NB4 (cell line): ENCODE measurements at regions not wholly inside any gene's neighbourhood (a gene's known extent, or its start where the extent isn't known, plus 50 kb on each side); places are given as distances from the start of the nearest gene placed in this dataset.

Source experiments
- DNase-seq: peaks from one replicate; pipeline ENCODE4 v3.0.0; 2010; ENCODE audit warnings: low read depth
- H3K4me3 ChIP-seq: one replicate; pipeline ENCODE4 v1.5.1; 2011; ENCODE audit warnings: mild to moderate bottlenecking, low read depth, low read length, moderate library complexity
- CTCF ChIP-seq: IDR thresholded peaks from one replicate; pipeline ENCODE4 v1.5.1; 2012; ENCODE audit warnings: low read depth, low read length
- MAX ChIP-seq: IDR thresholded peaks from 2 replicates; pipeline ENCODE4 v1.6.1; 2011; ENCODE audit warnings: low read depth, low read length
- MYC ChIP-seq: IDR thresholded peaks from 2 replicates; pipeline ENCODE4 v1.6.1; 2011; ENCODE audit warnings: low read depth, low read length
- POLR2A ChIP-seq: IDR thresholded peaks from 2 replicates; pipeline ENCODE4 v1.6.1; 2011; ENCODE audit warnings: mild to moderate bottlenecking; ENCODE audit not compliant: insufficient read length; ENCODE audit errors: extremely low read depth

DNA sequence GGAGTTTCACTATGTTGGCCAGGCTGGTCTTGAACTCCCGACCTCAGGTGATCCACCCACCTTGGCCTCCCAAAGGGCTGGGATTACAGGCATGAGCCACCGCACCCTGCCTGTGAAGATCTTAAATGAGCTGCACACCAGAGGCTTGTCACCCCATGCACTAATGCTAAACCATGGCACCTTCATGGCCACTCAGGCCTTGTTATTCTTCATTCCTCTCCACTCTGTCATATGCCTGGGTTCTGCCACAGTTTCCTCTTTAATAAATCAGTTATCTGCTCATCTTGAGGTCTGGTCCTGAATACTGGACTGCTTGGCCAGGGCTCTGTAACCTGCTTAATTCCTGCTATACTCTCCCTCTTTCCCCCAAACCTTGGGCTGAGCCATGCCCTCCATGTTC is 104.3 kb upstream of the FOXN2 start:
- no peak for DNase-seq
- H3K4me3 ChIP-seq: no peak overlapping the region
- TF ChIP-seq MAX: no peak
- TF ChIP-seq CTCF: no peak
- TF ChIP-seq POLR2A: no peak
- no peak for TF ChIP-seq MYC

DNA sequence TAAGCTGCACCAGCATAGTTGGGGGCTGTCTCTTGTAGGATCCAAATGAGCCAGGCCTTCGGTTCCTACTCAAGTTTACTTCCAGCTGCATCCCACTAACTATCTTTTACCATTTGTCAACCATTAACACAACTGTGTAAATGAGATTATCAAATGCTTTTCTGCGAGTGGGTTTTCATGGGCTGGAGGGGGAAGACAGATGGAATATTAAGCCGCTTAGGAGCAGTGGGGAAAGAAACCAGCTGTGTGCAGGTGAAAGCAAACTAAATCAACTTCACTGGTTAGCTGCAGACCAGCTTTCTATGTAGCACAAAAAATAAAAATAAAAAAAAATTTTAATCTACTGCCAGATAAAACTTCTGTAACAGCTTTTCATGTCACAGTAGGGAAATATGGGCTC is 100.8 kb upstream of the FOXN2 start:
- H3K4me3 ChIP-seq: no peak overlapping the region
- DNase-seq: no peak
- TF ChIP-seq CTCF (no peak), POLR2A (no peak), MAX (no peak), MYC (no peak)

DNA sequence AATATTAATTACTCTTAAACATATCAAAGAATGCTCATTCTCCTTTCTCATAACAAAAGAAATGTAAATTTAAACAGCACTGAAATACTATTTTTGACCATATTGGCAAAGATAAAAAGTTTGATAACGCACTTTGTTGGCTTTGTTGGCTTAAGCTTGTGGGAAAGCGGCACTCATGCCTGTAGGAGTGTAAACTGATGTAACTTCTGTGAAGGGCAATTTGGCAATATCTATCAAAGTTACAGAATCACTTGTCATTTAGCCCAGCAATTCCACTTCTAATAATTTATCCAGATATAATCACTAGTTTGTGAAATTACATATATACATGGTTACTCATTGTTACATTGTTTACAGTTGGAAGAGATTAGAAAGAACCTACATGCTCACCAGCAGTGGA is 96.3 kb upstream of the FOXN2 start:
- no peak overlapping the region for H3K4me3 ChIP-seq
- no peak for DNase-seq
- TF ChIP-seq MAX: no peak
- no peak for TF ChIP-seq POLR2A
- TF ChIP-seq MYC: no peak
- TF ChIP-seq CTCF: no peak

DNA sequence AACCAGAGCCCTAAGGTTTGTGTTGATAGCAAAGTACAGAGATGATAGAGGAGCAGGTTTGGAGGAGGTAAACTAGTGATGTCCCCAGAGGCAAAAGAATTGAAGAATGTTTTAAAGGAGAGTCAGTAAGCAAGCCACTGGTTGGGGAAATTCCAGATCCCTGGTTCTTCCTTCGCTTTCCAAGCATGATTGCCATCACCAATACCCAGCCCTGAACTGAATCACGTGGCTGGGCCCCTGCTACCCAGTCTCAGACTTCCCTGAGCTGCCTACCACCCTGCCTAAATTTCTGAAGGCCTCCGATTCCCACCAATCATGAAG is 95.3 kb upstream of the FOXN2 start:
- DNase-seq: no peak

DNA sequence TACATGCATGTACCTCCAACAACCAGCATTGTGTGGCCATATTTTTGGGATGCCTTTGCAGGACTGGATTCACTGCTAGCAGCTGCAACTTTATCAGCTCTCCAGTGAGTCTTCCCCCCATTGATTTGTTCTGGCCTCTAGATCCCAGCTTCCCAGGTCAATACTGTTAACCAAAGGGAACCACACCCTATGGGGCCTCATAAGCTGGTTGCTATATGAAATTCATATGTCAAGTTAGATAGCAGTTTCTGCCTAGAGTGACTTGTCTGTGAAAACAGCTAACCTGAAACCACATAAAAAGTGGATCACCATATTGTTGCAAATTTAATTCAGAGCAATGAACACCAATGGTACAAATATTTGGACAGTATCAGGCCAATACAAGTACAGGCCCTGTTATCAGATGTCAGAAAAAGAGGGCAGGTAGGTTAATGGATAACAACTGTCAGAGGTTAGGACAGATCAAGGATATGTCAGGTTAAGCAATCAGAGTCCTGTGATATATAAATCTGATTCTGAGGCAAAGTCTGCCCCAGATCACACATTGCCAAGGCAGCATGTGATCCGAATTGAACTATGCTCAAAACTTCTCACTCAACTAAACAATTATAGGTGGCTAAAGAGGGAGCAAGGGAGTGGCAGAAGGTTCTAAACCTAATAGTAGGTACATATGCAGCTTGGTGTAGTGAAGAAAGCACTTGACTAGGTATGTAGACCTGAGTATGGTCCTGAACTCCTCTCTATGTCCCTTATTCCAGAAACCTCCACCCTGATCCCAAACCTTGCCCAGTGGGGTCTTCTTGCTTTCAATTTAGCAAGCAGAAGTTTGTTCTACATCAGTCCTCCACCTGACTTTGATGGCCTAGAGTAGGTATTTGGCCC is 94.7 kb upstream of the FOXN2 start:
- DNase-seq: no peak
- no peak for TF ChIP-seq MYC
- TF ChIP-seq CTCF: no peak
- no peak for TF ChIP-seq POLR2A
- no peak overlapping the region for H3K4me3 ChIP-seq

More for the DNA sequence above, 95.3 kb upstream of the FOXN2 start:
- H3K4me3 ChIP-seq: no peak overlapping the region
- TF ChIP-seq POLR2A (no peak), CTCF (no peak), MAX (no peak), MYC (no peak)
